ENCODE measurements at regions not wholly inside any gene's neighbourhood (a gene's known extent, or its start where the extent isn't known, plus 50 kb on each side); places are given as distances from the start of the nearest gene placed in this dataset.

DNA sequence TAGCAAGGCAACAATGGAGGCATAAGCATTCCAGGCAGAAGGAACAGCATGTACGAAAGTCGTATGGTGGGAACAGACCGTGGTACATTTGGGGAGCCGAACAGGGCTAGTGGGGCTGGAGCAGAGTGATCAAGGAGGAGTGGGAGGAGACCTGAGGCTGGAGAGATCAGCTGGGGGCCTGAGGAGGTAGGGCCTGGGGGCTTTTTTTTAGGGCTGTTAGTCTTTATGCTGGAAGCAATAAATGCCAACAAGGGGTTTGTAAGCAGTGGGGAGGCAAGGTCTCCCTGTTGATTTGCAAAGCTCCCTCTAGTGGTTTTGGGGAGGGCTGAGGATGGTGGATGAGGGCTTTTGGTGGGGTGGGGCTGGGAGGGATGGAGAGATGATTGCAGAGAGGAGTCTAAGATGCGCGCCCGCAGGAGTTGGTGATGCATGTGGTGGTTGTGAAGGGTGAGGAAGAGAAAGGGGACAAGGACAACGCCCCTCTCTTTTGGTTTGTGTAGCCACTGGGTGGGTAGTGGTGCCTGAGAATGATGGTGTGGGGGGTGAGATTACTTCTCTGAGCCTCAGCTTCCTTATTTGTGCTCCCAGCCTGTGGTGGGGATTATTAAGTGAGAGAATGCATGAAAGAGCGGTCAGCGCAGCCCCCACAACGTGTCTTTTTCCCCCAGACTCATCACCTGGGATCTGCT lies 74.1 kb upstream of the TOX2 start:
- Histone ChIP-seq H3K9me3 (no peaks in the 10 kb centered on the region), H3K36me3 (no peaks in the 10 kb centered on the region), H3K27me3 (peaks cover 0 to 18% (median 0%) of the 10 kb centered on the region in 3 donors), H3K27ac (no peak overlapping the region), H3K4me1 (no peaks in the 10 kb centered on the region), H3K4me3 (no peak overlapping the region)
- intact Hi-C loops (cut with DNase I; ENCODE audit: low total_unique reads), result no loop called here
- TF ChIP-seq POLR2AphosphoS5 (IDR thresholded peaks at IDR 0.05) (no peak), POLR2A (IDR thresholded peaks at IDR 0.05) (no peak), EP300 (IDR thresholded peaks at IDR 0.05) (no peak)
- TF ChIP-seq, protein P1, sequence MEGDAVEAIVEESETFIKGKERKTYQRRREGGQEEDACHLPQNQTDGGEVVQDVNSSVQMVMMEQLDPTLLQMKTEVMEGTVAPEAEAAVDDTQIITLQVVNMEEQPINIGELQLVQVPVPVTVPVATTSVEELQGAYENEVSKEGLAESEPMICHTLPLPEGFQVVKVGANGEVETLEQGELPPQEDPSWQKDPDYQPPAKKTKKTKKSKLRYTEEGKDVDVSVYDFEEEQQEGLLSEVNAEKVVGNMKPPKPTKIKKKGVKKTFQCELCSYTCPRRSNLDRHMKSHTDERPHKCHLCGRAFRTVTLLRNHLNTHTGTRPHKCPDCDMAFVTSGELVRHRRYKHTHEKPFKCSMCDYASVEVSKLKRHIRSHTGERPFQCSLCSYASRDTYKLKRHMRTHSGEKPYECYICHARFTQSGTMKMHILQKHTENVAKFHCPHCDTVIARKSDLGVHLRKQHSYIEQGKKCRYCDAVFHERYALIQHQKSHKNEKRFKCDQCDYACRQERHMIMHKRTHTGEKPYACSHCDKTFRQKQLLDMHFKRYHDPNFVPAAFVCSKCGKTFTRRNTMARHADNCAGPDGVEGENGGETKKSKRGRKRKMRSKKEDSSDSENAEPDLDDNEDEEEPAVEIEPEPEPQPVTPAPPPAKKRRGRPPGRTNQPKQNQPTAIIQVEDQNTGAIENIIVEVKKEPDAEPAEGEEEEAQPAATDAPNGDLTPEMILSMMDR (IDR thresholded peaks at IDR 0.05), result peak in 1 of 7 experiments; percentile 41
- WGBS, 5 donors, result 59 to 76% (median 67%) methylated on average over 11 of the region's 11 CpGs
- DNase-seq, result peak in 1 of 2 donors; percentile 17

DNA sequence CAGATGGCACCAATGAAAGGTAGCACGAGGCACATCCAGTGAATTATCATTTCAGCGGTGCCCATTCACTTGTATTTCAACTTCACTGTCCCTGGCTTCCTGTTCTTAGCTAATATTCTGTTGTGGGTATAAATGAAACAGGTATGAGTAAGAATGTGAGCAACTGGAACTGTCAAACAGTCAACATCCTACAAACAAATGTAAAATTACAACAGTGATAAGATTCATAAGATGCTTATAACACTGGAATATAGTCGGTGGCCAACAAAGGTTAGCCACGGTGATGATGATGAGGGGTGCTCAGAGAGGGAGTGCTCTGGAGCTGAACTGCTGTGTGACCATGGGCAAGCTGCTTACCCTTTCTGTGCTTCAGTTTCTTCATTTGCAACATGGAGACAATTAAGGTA lies 74.9 kb upstream of the TOX2 start:
- no peaks in the 10 kb centered on the region for H3K4me1 ChIP-seq
- H3K36me3 ChIP-seq, result no peaks in the 10 kb centered on the region
- no peaks in the 10 kb centered on the region for H3K9me3 ChIP-seq
- H3K4me3 ChIP-seq, result no peak overlapping the region
- no peak overlapping the region for H3K27ac ChIP-seq
- peaks cover 0 to 18% (median 0%) of the 10 kb centered on the region in 3 donors for H3K27me3 ChIP-seq
- 68 to 79% (median 76%) methylated on average over 4 of the region's 4 CpGs for WGBS, 5 donors
- DNase-seq, result no peak
- intact Hi-C loops (cut with DNase I; ENCODE audit: low total_unique reads), result no loop called here
- TF ChIP-seq, protein P1 (IDR thresholded peaks at IDR 0.05), result no peak
- no peak for TF ChIP-seq EP300 (IDR thresholded peaks at IDR 0.05)
- TF ChIP-seq POLR2AphosphoS5 (IDR thresholded peaks at IDR 0.05), result no peak
- no peak for TF ChIP-seq POLR2A (IDR thresholded peaks at IDR 0.05)

DNA sequence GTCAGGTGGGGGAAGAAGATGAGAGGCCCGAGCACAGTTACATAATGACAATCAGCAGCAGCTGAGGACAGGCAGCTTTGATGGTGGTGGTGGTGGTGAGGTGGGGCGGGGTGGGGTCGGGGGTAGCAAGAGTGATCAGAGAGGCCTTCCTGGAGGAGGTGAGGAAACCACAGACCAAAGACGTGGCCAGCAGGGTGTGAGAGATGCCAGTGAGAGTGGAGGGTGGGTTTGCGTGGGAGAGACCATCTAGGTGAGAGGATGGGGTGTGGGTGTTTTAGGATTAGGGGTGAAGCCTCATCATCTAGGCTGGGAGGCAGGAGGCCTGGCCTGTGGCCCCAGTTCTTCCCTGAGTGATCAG lies 76.0 kb upstream of the TOX2 start:
- peaks cover 0 to 18% (median 0%) of the 10 kb centered on the region in 3 donors for H3K27me3 ChIP-seq
- TF ChIP-seq POLR2A (IDR thresholded peaks at IDR 0.05) (no peak), POLR2AphosphoS5 (IDR thresholded peaks at IDR 0.05) (no peak), EP300 (IDR thresholded peaks at IDR 0.05) (no peak)
- TF ChIP-seq, protein P1 (IDR thresholded peaks at IDR 0.05), result no peak
- H3K36me3 ChIP-seq, result no peaks in the 10 kb centered on the region
- no peak overlapping the region for H3K4me3 ChIP-seq
- 45 to 74% (median 67%) methylated on average over 5 of the region's 5 CpGs for WGBS, 5 donors
- DNase-seq, result no peak
- H3K4me1 ChIP-seq, result no peaks in the 10 kb centered on the region
- H3K27ac ChIP-seq, result no peak overlapping the region
- intact Hi-C loops (cut with DNase I; ENCODE audit: low total_unique reads), result no loop called here
- no peaks in the 10 kb centered on the region for H3K9me3 ChIP-seq

DNA sequence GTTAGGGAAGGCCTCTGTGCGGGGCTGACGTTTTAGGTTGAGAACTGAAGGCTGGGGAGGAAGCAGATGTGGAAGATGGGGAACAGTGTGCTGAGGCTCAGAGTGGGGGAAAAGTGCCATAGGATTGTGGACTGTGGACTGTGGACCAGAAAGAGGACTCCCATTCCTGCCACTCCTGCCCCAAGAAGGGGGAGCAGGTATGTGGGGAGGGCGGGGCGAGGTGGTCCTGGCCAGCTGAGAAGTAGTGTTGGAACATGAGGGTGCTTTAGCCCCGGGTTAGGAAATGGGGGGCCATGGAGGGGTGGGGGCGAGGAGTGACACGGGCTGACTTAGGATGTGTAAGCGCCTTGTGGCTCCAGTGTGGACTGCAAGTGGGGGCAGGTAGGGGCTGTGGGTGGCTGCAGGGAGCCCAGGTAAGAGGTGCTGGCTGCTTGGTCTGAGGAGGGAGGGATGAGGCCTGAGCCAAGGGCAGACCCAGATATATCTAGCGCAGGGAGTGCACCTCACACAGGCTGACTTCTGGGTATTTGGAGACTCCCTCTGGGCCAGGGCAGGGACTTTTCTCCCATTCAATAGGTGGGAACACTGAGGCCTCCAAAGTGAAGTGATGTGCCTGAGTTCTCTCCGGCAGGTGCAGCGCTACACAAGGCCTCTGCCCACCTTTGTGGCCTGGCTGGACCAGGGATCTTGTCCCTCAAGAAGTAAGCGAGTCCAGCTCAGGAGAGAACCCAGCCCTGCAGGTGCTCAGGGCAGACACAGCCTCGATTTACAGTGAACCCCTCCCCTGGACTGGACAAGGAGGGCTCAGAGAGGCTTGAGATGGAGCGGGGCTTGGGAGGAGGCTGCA lies 76.6 kb upstream of the TOX2 start:
- no peak overlapping the region for H3K27ac ChIP-seq
- H3K36me3 ChIP-seq, result no peaks in the 10 kb centered on the region
- peaks cover 0 to 21% (median 0%) of the 10 kb centered on the region in 3 donors for H3K27me3 ChIP-seq
- WGBS, 5 donors, result 79 to 85% (median 83%) methylated on average over 13 to 14 of the region's 14 CpGs
- TF ChIP-seq POLR2AphosphoS5 (IDR thresholded peaks at IDR 0.05) (no peak), EP300 (IDR thresholded peaks at IDR 0.05) (no peak), POLR2A (IDR thresholded peaks at IDR 0.05) (no peak)
- TF ChIP-seq, protein P1 (IDR thresholded peaks at IDR 0.05), result no peak
- DNase-seq, result no peak
- no peaks in the 10 kb centered on the region for H3K9me3 ChIP-seq
- intact Hi-C loops (cut with DNase I; ENCODE audit: low total_unique reads), result no loop called here
- no peaks in the 10 kb centered on the region for H3K4me1 ChIP-seq
- no peak overlapping the region for H3K4me3 ChIP-seq
